IMR-90 (cell line): ENCODE measurements at regions not wholly inside any gene's neighbourhood (a gene's known extent, or its start where the extent isn't known, plus 50 kb on each side); places are given as distances from the start of the nearest gene placed in this dataset.

Source experiments
- ATAC-seq: fragments of 200-7000 bp; cut with Tn5 transposase; 2 replicates; pipeline ENCODE4 v1.9.1; 2020; ENCODE audit warnings: low read depth, mild to moderate bottlenecking, moderate library complexity
- BruUV-seq: library from RNA; stranded (reverse); fragments of 400-500 nt; replicated peaks from 2 replicates; lab custom pipeline; 2021; lab: Mats Ljungman, UMichigan
- CTCF ChIA-PET: fragments of 300-600 bp; formaldehyde crosslinking; extraction: SDS; loops from one replicate; lab custom pipeline; 2021; ENCODE audit warnings: antibody characterized with exemption; lab: Yijun Ruan, JAX
- POLR2A ChIA-PET: fragments of 300-600 bp; sonication (Branson Sonifier 250); formaldehyde crosslinking; loops from one replicate; lab custom pipeline; 2022; ENCODE audit warnings: antibody characterized with exemption; ENCODE audit not compliant: unreplicated experiment; lab: Charles Lee
- DNase-seq: peaks from one replicate; pipeline ENCODE4 v3.0.0; 2013
- H2AFZ ChIP-seq: replicated peaks from 2 replicates; pipeline ENCODE3; 2013; ENCODE audit warnings: low read length, mild to moderate bottlenecking; ENCODE audit not compliant: poor library complexity
- H2AK5ac ChIP-seq: 2 replicates; pipeline ENCODE4 v1.6.1; 2013; ENCODE audit warnings: low read depth, low read length, inconsistent platforms
- H2AK9ac ChIP-seq: replicated peaks from 2 replicates; pipeline ENCODE3; 2013; ENCODE audit warnings: mild to moderate bottlenecking, low read depth, low read length, moderate library complexity; ENCODE audit not compliant: poor library complexity
- H2BK120ac ChIP-seq: 2 replicates; pipeline ENCODE4 v1.6.1; 2013; ENCODE audit warnings: low read depth, low read length, inconsistent platforms
- H2BK15ac ChIP-seq: 3 replicates; pipeline ENCODE4 v1.6.1; 2013; ENCODE audit warnings: low read depth, low read length, inconsistent platforms
- H2BK20ac ChIP-seq: 2 replicates; pipeline ENCODE4 v1.6.1; 2013; ENCODE audit warnings: low read depth, mild to moderate bottlenecking, inconsistent platforms, low read length, moderate library complexity
- H2BK5ac ChIP-seq: 2 replicates; pipeline ENCODE4 v1.6.1; 2013; ENCODE audit warnings: mild to moderate bottlenecking, low read depth, low read length, inconsistent platforms; ENCODE audit not compliant: poor library complexity, severe bottlenecking
- H3K14ac ChIP-seq: replicated peaks from 2 replicates; pipeline ENCODE4 v1.6.1; 2013; ENCODE audit warnings: low read depth, low read length, inconsistent platforms
- H3K18ac ChIP-seq: 2 replicates; pipeline ENCODE4 v1.6.1; 2013; ENCODE audit warnings: low read depth, low read length, control low read depth
- H3K23ac ChIP-seq: 2 replicates; pipeline ENCODE4 v1.6.1; 2013; ENCODE audit warnings: low read depth, low read length, inconsistent platforms
- H3K27ac ChIP-seq: 2 replicates; pipeline ENCODE4 v1.5.1; 2013; ENCODE audit warnings: mild to moderate bottlenecking, control low read depth, low read length; ENCODE audit not compliant: insufficient read depth
- H3K27me3 ChIP-seq: 2 replicates; pipeline ENCODE4 v1.6.1; 2013; ENCODE audit warnings: low read length; ENCODE audit not compliant: control insufficient read depth, insufficient read depth
- H3K36me3 ChIP-seq: 2 replicates; pipeline ENCODE4 v1.6.1; 2013; ENCODE audit warnings: low read length, mixed read lengths; ENCODE audit not compliant: control insufficient read depth, insufficient read depth
- H3K4ac ChIP-seq: 2 replicates; pipeline ENCODE4 v1.6.1; 2013; ENCODE audit warnings: low read depth, low read length, inconsistent platforms
- H3K4me1 ChIP-seq: 2 replicates; pipeline ENCODE4 v1.6.1; 2013; ENCODE audit warnings: low read length, mixed read lengths; ENCODE audit not compliant: control insufficient read depth, insufficient read depth
- H3K4me2 ChIP-seq: 2 replicates; pipeline ENCODE4 v1.6.1; 2013; ENCODE audit warnings: low read depth, mild to moderate bottlenecking, control low read depth, low read length, moderate library complexity
- H3K4me3 ChIP-seq: 2 replicates; pipeline ENCODE4 v1.5.1; 2013; ENCODE audit warnings: low read depth, mild to moderate bottlenecking, control low read depth, low read length, moderate library complexity; ENCODE audit not compliant: insufficient read depth
- H3K56ac ChIP-seq: 2 replicates; pipeline ENCODE4 v1.6.1; 2013; ENCODE audit warnings: low read length, inconsistent platforms; ENCODE audit not compliant: insufficient read depth; ENCODE audit errors: extremely low read depth
- H3K79me1 ChIP-seq, 2 experiments: 2 replicates each; pipeline ENCODE4 v1.6.1; 2013; ENCODE audit warnings: low read length in 2 of 2, inconsistent platforms in 1 of 2, low read depth in 1 of 2
- H3K9ac ChIP-seq: 2 replicates; pipeline ENCODE4 v1.6.1; 2013; ENCODE audit warnings: low read depth, low read length, control low read depth
- H3K9me1 ChIP-seq: 2 replicates; pipeline ENCODE4 v1.6.1; 2013; ENCODE audit warnings: low read length, inconsistent platforms; ENCODE audit not compliant: insufficient read depth
- H3K9me3 ChIP-seq: 2 replicates; pipeline ENCODE4 v1.6.1; 2013; ENCODE audit warnings: low read length; ENCODE audit not compliant: control insufficient read depth, insufficient read depth
- H4K20me1 ChIP-seq: 2 replicates; pipeline ENCODE4 v1.6.1; 2013; ENCODE audit warnings: low read length, inconsistent platforms; ENCODE audit not compliant: insufficient read depth
- H4K5ac ChIP-seq: 2 replicates; pipeline ENCODE4 v1.6.1; 2013; ENCODE audit warnings: mild to moderate bottlenecking, low read depth, low read length, control low read depth
- H4K8ac ChIP-seq, 2 experiments: 2 replicates each; pipeline ENCODE4 v1.6.1; 2013; ENCODE audit warnings: low read depth in 2 of 2, low read length in 2 of 2, control low read depth in 1 of 2, inconsistent platforms in 1 of 2
- H4K91ac ChIP-seq: 2 replicates; pipeline ENCODE4 v1.6.1; 2013; ENCODE audit warnings: low read depth, low read length, inconsistent platforms; ENCODE audit not compliant: insufficient read depth
- BHLHE40 ChIP-seq: fragments of 150-350 bp; IDR thresholded peaks from 2 replicates; pipeline ENCODE4 v1.6.1; 2016; ENCODE audit warnings: mild to moderate bottlenecking, low read depth, low read length
- CHD1 ChIP-seq: IDR thresholded peaks from 2 replicates; pipeline ENCODE4 v1.6.1; 2012; ENCODE audit warnings: low read depth, low read length, improper control_type of control experiment
- MAFK ChIP-seq: IDR thresholded peaks from 2 replicates; pipeline ENCODE4 v1.6.1; 2012; ENCODE audit warnings: low read depth, low read length, improper control_type of control experiment
- MXI1 ChIP-seq: IDR thresholded peaks from 2 replicates; pipeline ENCODE4 v1.6.1; 2012; ENCODE audit warnings: low read depth, mild to moderate bottlenecking, low read length, moderate library complexity, borderline replicate concordance
- NFE2L2 ChIP-seq: fragments of 150-350 bp; IDR thresholded peaks from 2 replicates; pipeline ENCODE4 v1.6.1; 2016; ENCODE audit warnings: low read depth, mild to moderate bottlenecking, low read length
- POLR2A ChIP-seq: IDR thresholded peaks from 2 replicates; pipeline ENCODE4 v1.6.1; 2012; ENCODE audit warnings: mild to moderate bottlenecking, low read depth, low read length
- RAD21 ChIP-seq: IDR thresholded peaks from 2 replicates; pipeline ENCODE4 v1.6.1; 2012; ENCODE audit warnings: low read length, improper control_type of control experiment
- RCOR1 ChIP-seq: IDR thresholded peaks from 2 replicates; pipeline ENCODE4 v1.6.1; 2012; ENCODE audit warnings: mild to moderate bottlenecking, low read length, improper control_type of control experiment; ENCODE audit not compliant: insufficient replicate concordance
- RFX5 ChIP-seq: IDR thresholded peaks from 2 replicates; pipeline ENCODE4 v1.8.0; 2012; ENCODE audit warnings: low read depth, mild to moderate bottlenecking, low read length, moderate library complexity
- SMC3 ChIP-seq: fragments of 150-350 bp; IDR thresholded peaks from 2 replicates; pipeline ENCODE4 v1.6.1; 2016; ENCODE audit warnings: low read depth, mild to moderate bottlenecking, antibody characterized with exemption, low read length, moderate library complexity
- USF2 ChIP-seq: fragments of 150-350 bp; IDR thresholded peaks from 2 replicates; pipeline ENCODE4 v1.6.1; 2017; ENCODE audit warnings: mild to moderate bottlenecking, antibody characterized with exemption, low read length, low read depth
- dilution Hi-C: fragments of 300-500 bp; cut with HindIII; formaldehyde crosslinking; loops from one replicate; pipeline ENCODE4 v1.14.3; 2018; ENCODE audit warnings: low sequenced_read_pairs; ENCODE audit not compliant: unreplicated experiment
- in situ Hi-C: fragments of 300-500 bp; cut with MboI; formaldehyde crosslinking; loops from 3 replicates; pipeline ENCODE4 v1.14.3; 2019; ENCODE audit warnings: low sequenced_read_pairs, inconsistent platforms, mixed read lengths
- intact Hi-C: fragments of 100-400 bp; cut with micrococcal nuclease; formaldehyde crosslinking; loops from 2 replicates; pipeline ENCODE4 v1.10.0; 2022

DNA sequence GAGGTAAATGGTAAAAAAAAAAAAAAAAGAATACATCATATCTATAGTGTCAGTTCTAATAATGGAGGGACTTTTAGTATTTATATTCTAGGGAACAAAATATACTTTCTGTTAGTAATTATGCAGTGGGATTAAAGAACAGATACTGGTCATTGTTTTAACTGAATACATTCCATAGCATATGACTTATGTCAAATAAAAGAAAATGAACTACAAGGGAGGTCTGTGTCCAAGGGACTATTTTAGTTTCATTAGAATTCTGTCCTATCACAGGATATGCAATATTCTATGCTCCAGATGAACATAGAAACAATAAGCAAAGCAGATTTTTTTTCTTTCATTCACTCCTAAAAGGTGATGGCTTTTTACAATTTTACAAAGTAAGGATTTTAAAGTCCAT, 154.2 kb upstream of the ZEB2 start:
- H3K9ac ChIP-seq, result no peak overlapping the region
- H3K4me1 ChIP-seq, result no peaks in the 10 kb centered on the region
- no peak for ATAC-seq
- no peak overlapping the region for H3K4ac ChIP-seq
- H3K14ac ChIP-seq, result no peak overlapping the region
- no peak overlapping the region for H3K4me2 ChIP-seq
- H3K4me3 ChIP-seq, result no peak overlapping the region
- ChIA-PET POLR2A (no interaction called here), CTCF (no interaction called here)
- no peaks in the 10 kb centered on the region for H3K79me1 ChIP-seq
- no peaks in the 10 kb centered on the region for H3K36me3 ChIP-seq
- no peak overlapping the region for H3K18ac ChIP-seq
- TF ChIP-seq SMC3, result no peak
- TF ChIP-seq NFE2L2, result no peak
- TF ChIP-seq MXI1, result no peak
- no peak for TF ChIP-seq RAD21
- no peak for TF ChIP-seq POLR2A
- TF ChIP-seq CHD1, result no peak
- TF ChIP-seq BHLHE40, result no peak
- no peak for TF ChIP-seq RFX5
- no peak for TF ChIP-seq USF2
- TF ChIP-seq RCOR1, result no peak
- TF ChIP-seq MAFK, result no peak
- intact Hi-C loops (no loop called here), dilution Hi-C loops (no loop called here), in situ Hi-C loops (no loop called here)
- no peaks in the 10 kb centered on the region for H3K9me1 ChIP-seq
- H2BK120ac ChIP-seq, result no peak overlapping the region
- H3K27ac ChIP-seq, result no peak overlapping the region
- no peaks in the 10 kb centered on the region for H3K27me3 ChIP-seq
- no peak overlapping the region for H2BK20ac ChIP-seq
- H4K91ac ChIP-seq, result no peak overlapping the region
- no peak for DNase-seq
- no peak overlapping the region for H2BK15ac ChIP-seq
- no peak overlapping the region for H4K8ac ChIP-seq
- no peak overlapping the region for H2AFZ ChIP-seq
- H4K20me1 ChIP-seq, result no peaks in the 10 kb centered on the region
- H2BK5ac ChIP-seq, result no peak overlapping the region
- no peak overlapping the region for H3K56ac ChIP-seq
- BruUV-seq, result no TSS peak
- H3K23ac ChIP-seq, result no peak overlapping the region
- H2AK5ac ChIP-seq, result no peak overlapping the region
- no peak overlapping the region for H2AK9ac ChIP-seq
- no peaks in the 10 kb centered on the region for H3K9me3 ChIP-seq
- H4K5ac ChIP-seq, result no peak overlapping the region
